OCI-LY7 (cell line): ENCODE measurements at regions not wholly inside any gene's neighbourhood (a gene's known extent, or its start where the extent isn't known, plus 50 kb on each side); places are given as distances from the start of the nearest gene placed in this dataset.

Source experiments
- BruUV-seq: library from RNA; stranded (reverse); fragments of 400-500 nt; replicated peaks from 2 replicates; lab custom pipeline; 2021; lab: Mats Ljungman, UMichigan
- CTCF ChIA-PET: fragments of 300-600 bp; sonication (Branson Sonifier 250); formaldehyde crosslinking; loops from one replicate; lab custom pipeline; 2022; ENCODE audit warnings: antibody characterized with exemption; ENCODE audit not compliant: unreplicated experiment; lab: Charles Lee
- POLR2A ChIA-PET: fragments of 300-600 bp; sonication (Branson Sonifier 250); formaldehyde crosslinking; loops from one replicate; lab custom pipeline; 2022; ENCODE audit warnings: antibody characterized with exemption; lab: Charles Lee
- DNase-seq: peaks from one replicate; pipeline ENCODE4 v3.0.0-alpha.2; 2015; ENCODE audit warnings: low spot score
- H2AFZ ChIP-seq: fragments of 200-600 bp; sonication (generic), shearing (Covaris generic); 2 replicates; pipeline ENCODE4 v1.6.1; 2014; ENCODE audit warnings: mild to moderate bottlenecking, antibody characterized with exemption, low read length, moderate library complexity
- H3K27ac ChIP-seq: fragments of 200-600 bp; sonication (generic); 2 replicates; pipeline ENCODE4 v1.5.1; 2014; ENCODE audit warnings: mixed run types, low read depth, mild to moderate bottlenecking, moderate library complexity, low read length, inconsistent platforms; ENCODE audit not compliant: poor library complexity, severe bottlenecking
- H3K36me3 ChIP-seq: fragments of 200-600 bp; sonication (generic); 2 replicates; pipeline ENCODE4 v1.6.1; 2014; ENCODE audit warnings: mild to moderate bottlenecking, antibody characterized with exemption, low read length, moderate library complexity, mixed read lengths; ENCODE audit not compliant: insufficient read depth
- H3K4me1 ChIP-seq: fragments of 200-600 bp; sonication (generic); 2 replicates; pipeline ENCODE4 v1.5.1; 2014; ENCODE audit warnings: mild to moderate bottlenecking, low read length; ENCODE audit not compliant: insufficient read depth, poor library complexity, severe bottlenecking
- H3K4me2 ChIP-seq: fragments of 200-600 bp; sonication (generic); 2 replicates; pipeline ENCODE4 v1.6.1; 2014; ENCODE audit warnings: mild to moderate bottlenecking, low read length
- H3K4me3 ChIP-seq: fragments of 200-600 bp; sonication (generic); 2 replicates; pipeline ENCODE4 v1.5.1; 2014; ENCODE audit warnings: mild to moderate bottlenecking, low read depth, low read length; ENCODE audit not compliant: poor library complexity, severe bottlenecking
- H3K79me2 ChIP-seq: fragments of 200-600 bp; sonication (generic); 2 replicates; pipeline ENCODE4 v1.6.1; 2016; ENCODE audit warnings: low read depth, mild to moderate bottlenecking, low read length, moderate library complexity, mixed read lengths; ENCODE audit not compliant: insufficient read depth
- H3K9me2 ChIP-seq: fragments of 200-600 bp; sonication (generic); 2 replicates; pipeline ENCODE4 v1.6.1; 2016; ENCODE audit warnings: mild to moderate bottlenecking, low read length, mixed read lengths; ENCODE audit not compliant: insufficient read depth
- H3K9me3 ChIP-seq: fragments of 200-600 bp; sonication (generic); 2 replicates; pipeline ENCODE4 v1.6.1; 2014; ENCODE audit warnings: mild to moderate bottlenecking, mixed run types, low read length, mixed read lengths
- H4K20me1 ChIP-seq: fragments of 200-600 bp; sonication (generic); 2 replicates; pipeline ENCODE4 v1.6.1; 2014; ENCODE audit warnings: mild to moderate bottlenecking, antibody characterized with exemption, low read length, moderate library complexity, mixed read lengths; ENCODE audit not compliant: insufficient read depth
- EZH2phosphoT487 ChIP-seq: fragments of 200-600 bp; sonication (generic); IDR thresholded peaks from 2 replicates; pipeline ENCODE4 v1.6.1; 2018; ENCODE audit warnings: low read depth, borderline replicate concordance, mild to moderate bottlenecking, mixed run types, antibody characterized with exemption, low read length, moderate library complexity, mixed read lengths
- intact Hi-C: fragments of 100-400 bp; cut with micrococcal nuclease; formaldehyde crosslinking; loops from one replicate; pipeline ENCODE4 v1.10.0; 2022; ENCODE audit not compliant: unreplicated experiment
- TF ChIP-seq, protein P1 (sequence below): fragments of 200-600 bp; sonication (generic); conservative IDR thresholded peaks from 2 replicates; pipeline ENCODE4 v1.5.1; 2014; ENCODE audit warnings: mild to moderate bottlenecking, antibody characterized with exemption, low read length, moderate library complexity, mixed read lengths

DNA sequence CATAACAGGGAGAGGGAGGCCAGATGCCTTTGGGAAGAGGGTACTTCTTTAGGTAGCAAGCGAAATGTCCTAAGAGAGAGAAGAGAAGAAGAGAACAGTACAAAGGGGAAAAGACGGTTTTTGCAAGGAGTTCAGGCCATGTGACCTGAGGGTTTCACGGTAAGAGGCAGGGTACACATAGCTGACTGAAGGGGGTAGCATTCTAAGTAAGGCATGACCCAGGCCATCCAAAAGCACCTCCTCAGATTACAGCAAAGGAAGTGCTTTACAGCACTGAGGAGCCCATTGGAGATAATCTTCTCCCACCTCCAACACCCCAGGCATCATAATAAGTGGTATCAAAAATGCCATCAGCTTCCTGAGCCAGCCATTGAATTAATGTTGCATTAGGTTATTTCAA lies 258.2 kb upstream of the NPY start:
- Histone ChIP-seq H3K79me2 (no peaks in the 10 kb centered on the region), H3K4me1 (no peaks in the 10 kb centered on the region), H2AFZ (no peak overlapping the region), H3K36me3 (no peaks in the 10 kb centered on the region), H4K20me1 (no peaks in the 10 kb centered on the region), H3K4me2 (no peak overlapping the region), H3K9me2 (no peaks in the 10 kb centered on the region), H3K4me3 (no peak overlapping the region), H3K9me3 (no peaks in the 10 kb centered on the region), H3K27ac (no peak overlapping the region)
- intact Hi-C loops, result no loop called here
- POLR2A ChIA-PET, result interaction anchor here (0.6 to 1.1 kb wide), 3 partner anchors 18 to 1175 kb away, joined by 3 read pairs; no protein-coding TSS in a partner anchor
- no peak for TF ChIP-seq EZH2phosphoT487
- TF ChIP-seq, protein P1, sequence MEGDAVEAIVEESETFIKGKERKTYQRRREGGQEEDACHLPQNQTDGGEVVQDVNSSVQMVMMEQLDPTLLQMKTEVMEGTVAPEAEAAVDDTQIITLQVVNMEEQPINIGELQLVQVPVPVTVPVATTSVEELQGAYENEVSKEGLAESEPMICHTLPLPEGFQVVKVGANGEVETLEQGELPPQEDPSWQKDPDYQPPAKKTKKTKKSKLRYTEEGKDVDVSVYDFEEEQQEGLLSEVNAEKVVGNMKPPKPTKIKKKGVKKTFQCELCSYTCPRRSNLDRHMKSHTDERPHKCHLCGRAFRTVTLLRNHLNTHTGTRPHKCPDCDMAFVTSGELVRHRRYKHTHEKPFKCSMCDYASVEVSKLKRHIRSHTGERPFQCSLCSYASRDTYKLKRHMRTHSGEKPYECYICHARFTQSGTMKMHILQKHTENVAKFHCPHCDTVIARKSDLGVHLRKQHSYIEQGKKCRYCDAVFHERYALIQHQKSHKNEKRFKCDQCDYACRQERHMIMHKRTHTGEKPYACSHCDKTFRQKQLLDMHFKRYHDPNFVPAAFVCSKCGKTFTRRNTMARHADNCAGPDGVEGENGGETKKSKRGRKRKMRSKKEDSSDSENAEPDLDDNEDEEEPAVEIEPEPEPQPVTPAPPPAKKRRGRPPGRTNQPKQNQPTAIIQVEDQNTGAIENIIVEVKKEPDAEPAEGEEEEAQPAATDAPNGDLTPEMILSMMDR, result no peak
- no peak for DNase-seq
- BruUV-seq, result no TSS peak
- CTCF ChIA-PET, result no interaction called here

DNA sequence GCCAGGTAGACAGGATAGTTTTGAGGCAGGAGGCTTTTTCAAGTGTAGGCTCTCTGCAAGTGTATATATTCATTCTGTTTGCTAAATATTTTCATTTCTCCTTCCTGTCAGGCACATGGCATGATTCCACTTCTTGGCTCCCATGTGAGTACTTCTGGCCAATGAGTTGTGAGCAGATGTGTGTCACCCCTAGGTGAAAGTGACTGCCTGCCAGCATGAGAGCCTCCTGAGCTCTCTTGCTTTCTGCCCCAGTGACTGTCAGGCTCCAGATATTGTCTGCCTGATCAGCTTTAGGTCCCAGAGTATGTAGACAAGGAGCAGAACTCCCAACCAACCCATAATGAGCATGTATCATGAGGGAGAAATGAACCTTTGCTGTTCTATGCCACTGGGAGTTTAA lies 257.6 kb upstream of the NPY start:
- H3K9me3 ChIP-seq, result no peaks in the 10 kb centered on the region
- no peaks in the 10 kb centered on the region for H3K36me3 ChIP-seq
- ChIA-PET CTCF (no interaction called here), POLR2A (interaction anchor here (0.6 kb wide), 1 partner anchor 260 kb away, joined by 3 read pairs; no protein-coding TSS in a partner anchor)
- H3K9me2 ChIP-seq, result no peaks in the 10 kb centered on the region
- H3K4me2 ChIP-seq, result no peak overlapping the region
- BruUV-seq, result no TSS peak
- H3K27ac ChIP-seq, result no peak overlapping the region
- no peaks in the 10 kb centered on the region for H3K79me2 ChIP-seq
- H4K20me1 ChIP-seq, result no peaks in the 10 kb centered on the region
- TF ChIP-seq EZH2phosphoT487, result no peak
- TF ChIP-seq, protein P1, result no peak
- no peak overlapping the region for H3K4me3 ChIP-seq
- no peaks in the 10 kb centered on the region for H3K4me1 ChIP-seq
- intact Hi-C loops, result no loop called here
- no peak overlapping the region for H2AFZ ChIP-seq
- no peak for DNase-seq

DNA sequence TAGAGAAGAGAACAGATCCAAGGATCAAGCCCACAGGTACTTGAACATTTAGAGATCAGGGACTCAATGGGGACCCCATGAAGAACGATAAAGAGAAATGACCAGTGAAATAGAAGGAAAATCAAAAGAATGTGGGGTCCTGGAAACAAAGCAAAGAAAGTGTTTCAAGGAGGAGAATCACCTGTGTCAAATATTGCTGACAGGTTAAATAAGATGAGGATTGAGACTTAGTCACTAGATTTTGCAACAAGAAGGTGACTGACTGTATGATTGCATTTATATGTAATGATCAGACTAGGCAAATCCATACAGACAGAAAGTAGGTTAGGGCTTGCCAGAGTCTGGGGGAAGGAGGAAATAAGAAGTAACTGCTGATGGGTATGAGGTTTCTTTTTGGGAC lies 254.9 kb upstream of the NPY start:
- no peak for TF ChIP-seq EZH2phosphoT487
- TF ChIP-seq, protein P1, result no peak
- BruUV-seq, result no TSS peak
- Histone ChIP-seq H3K4me3 (no peak overlapping the region), H3K36me3 (no peaks in the 10 kb centered on the region), H2AFZ (no peak overlapping the region), H3K9me2 (no peaks in the 10 kb centered on the region), H3K4me1 (no peaks in the 10 kb centered on the region), H3K27ac (no peak overlapping the region), H4K20me1 (no peaks in the 10 kb centered on the region), H3K79me2 (no peaks in the 10 kb centered on the region), H3K9me3 (no peaks in the 10 kb centered on the region), H3K4me2 (no peak overlapping the region)
- DNase-seq, result no peak
- POLR2A ChIA-PET, result no interaction called here
- CTCF ChIA-PET, result no interaction called here
- intact Hi-C loops, result no loop called here
